PFSK-1 (cell line): ENCODE measurements at regions not wholly inside any gene's neighbourhood (a gene's known extent, or its start where the extent isn't known, plus 50 kb on each side); places are given as distances from the start of the nearest gene placed in this dataset.

Source experiments
- FOXP2 ChIP-seq: optimal IDR thresholded peaks from 2 replicates; pipeline ENCODE3; 2011; ENCODE audit warnings: borderline replicate concordance, control low read depth, inconsistent platforms; ENCODE audit not compliant: insufficient read depth; ENCODE audit errors: extremely low read length, extremely low read depth
- POLR2AphosphoS5 ChIP-seq: IDR thresholded peaks from 2 replicates; pipeline ENCODE4 v1.6.1; 2012; ENCODE audit warnings: low read depth, mild to moderate bottlenecking, control low read depth, low read length, moderate library complexity
- TAF1 ChIP-seq: IDR thresholded peaks from 2 replicates; pipeline ENCODE4 v1.6.1; 2012; ENCODE audit warnings: low read length, control low read depth, borderline replicate concordance; ENCODE audit not compliant: insufficient read depth
- TF ChIP-seq, protein P1 (sequence below), 2 experiments: IDR thresholded peaks; 2 replicates each; pipeline versions ENCODE4 v1.6.1 to v1.8.0; 2011 to 2012; ENCODE audit warnings: low read depth in 2 of 2, low read length in 2 of 2, control low read depth in 1 of 2, inconsistent platforms in 1 of 2, mild to moderate bottlenecking in 1 of 2, moderate library complexity in 1 of 2; ENCODE audit not compliant: insufficient read depth in 1 of 2

- no peak for TF ChIP-seq POLR2AphosphoS5
- TF ChIP-seq, protein P1, sequence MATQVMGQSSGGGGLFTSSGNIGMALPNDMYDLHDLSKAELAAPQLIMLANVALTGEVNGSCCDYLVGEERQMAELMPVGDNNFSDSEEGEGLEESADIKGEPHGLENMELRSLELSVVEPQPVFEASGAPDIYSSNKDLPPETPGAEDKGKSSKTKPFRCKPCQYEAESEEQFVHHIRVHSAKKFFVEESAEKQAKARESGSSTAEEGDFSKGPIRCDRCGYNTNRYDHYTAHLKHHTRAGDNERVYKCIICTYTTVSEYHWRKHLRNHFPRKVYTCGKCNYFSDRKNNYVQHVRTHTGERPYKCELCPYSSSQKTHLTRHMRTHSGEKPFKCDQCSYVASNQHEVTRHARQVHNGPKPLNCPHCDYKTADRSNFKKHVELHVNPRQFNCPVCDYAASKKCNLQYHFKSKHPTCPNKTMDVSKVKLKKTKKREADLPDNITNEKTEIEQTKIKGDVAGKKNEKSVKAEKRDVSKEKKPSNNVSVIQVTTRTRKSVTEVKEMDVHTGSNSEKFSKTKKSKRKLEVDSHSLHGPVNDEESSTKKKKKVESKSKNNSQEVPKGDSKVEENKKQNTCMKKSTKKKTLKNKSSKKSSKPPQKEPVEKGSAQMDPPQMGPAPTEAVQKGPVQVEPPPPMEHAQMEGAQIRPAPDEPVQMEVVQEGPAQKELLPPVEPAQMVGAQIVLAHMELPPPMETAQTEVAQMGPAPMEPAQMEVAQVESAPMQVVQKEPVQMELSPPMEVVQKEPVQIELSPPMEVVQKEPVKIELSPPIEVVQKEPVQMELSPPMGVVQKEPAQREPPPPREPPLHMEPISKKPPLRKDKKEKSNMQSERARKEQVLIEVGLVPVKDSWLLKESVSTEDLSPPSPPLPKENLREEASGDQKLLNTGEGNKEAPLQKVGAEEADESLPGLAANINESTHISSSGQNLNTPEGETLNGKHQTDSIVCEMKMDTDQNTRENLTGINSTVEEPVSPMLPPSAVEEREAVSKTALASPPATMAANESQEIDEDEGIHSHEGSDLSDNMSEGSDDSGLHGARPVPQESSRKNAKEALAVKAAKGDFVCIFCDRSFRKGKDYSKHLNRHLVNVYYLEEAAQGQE (IDR thresholded peaks at IDR 0.05; ENCODE audit: insufficient read depth in 1 of 2, low read depth in 2 of 2, low read length in 2 of 2) = no peak
- TF ChIP-seq TAF1 = no peak
- TF ChIP-seq FOXP2 = no peak
These were observed 85.3 kb upstream of the FNDC3A start for GRCh38 chr13:48890391-48890790.
